ENCODE measurements at regions not wholly inside any gene's neighbourhood (a gene's known extent, or its start where the extent isn't known, plus 50 kb on each side); places are given as distances from the start of the nearest gene placed in this dataset.

GRCh38 chr1:188089015-188089414 lies 1260.3 kb downstream of the PLA2G4A start:
- Histone ChIP-seq H3K79me2 (ENCODE audit: insufficient read depth, low read length) (no peaks in the 10 kb centered on the region), H3K9me2 (ENCODE audit: low read depth, low read length) (no peaks in the 10 kb centered on the region), H3K36me3 (ENCODE audit: insufficient read depth, low read length) (no peaks in the 10 kb centered on the region), H3K27me3 (ENCODE audit: insufficient read depth, low read length) (no peaks in the 10 kb centered on the region), H2AFZ (ENCODE audit: low read length) (no peak overlapping the region), H3K4me3 (ENCODE audit: low read depth, low read length, poor library complexity, severe bottlenecking) (no peak overlapping the region), H4K20me1 (ENCODE audit: insufficient read depth, low read length) (no peaks in the 10 kb centered on the region), H3K9me3 (ENCODE audit: low read length) (no peaks in the 10 kb centered on the region), H3F3A (ENCODE audit: insufficient read depth, low read length) (no peaks in the 10 kb centered on the region), H3K4me2 (ENCODE audit: low read length) (no peak overlapping the region), H3K9ac (ENCODE audit: low read length) (no peak overlapping the region), H3K27ac (ENCODE audit: low read depth, low read length, poor library complexity, severe bottlenecking) (no peak overlapping the region), H3K4me1 (ENCODE audit: insufficient read depth, low read length, severe bottlenecking) (no peaks in the 10 kb centered on the region)
- TF ChIP-seq, protein P1, sequence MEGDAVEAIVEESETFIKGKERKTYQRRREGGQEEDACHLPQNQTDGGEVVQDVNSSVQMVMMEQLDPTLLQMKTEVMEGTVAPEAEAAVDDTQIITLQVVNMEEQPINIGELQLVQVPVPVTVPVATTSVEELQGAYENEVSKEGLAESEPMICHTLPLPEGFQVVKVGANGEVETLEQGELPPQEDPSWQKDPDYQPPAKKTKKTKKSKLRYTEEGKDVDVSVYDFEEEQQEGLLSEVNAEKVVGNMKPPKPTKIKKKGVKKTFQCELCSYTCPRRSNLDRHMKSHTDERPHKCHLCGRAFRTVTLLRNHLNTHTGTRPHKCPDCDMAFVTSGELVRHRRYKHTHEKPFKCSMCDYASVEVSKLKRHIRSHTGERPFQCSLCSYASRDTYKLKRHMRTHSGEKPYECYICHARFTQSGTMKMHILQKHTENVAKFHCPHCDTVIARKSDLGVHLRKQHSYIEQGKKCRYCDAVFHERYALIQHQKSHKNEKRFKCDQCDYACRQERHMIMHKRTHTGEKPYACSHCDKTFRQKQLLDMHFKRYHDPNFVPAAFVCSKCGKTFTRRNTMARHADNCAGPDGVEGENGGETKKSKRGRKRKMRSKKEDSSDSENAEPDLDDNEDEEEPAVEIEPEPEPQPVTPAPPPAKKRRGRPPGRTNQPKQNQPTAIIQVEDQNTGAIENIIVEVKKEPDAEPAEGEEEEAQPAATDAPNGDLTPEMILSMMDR (IDR thresholded peaks at IDR 0.05; ENCODE audit: low read length), result no peak
- TF ChIP-seq EZH2 (IDR thresholded peaks at IDR 0.05; ENCODE audit: borderline replicate concordance, low read length), result no peak

DNA sequence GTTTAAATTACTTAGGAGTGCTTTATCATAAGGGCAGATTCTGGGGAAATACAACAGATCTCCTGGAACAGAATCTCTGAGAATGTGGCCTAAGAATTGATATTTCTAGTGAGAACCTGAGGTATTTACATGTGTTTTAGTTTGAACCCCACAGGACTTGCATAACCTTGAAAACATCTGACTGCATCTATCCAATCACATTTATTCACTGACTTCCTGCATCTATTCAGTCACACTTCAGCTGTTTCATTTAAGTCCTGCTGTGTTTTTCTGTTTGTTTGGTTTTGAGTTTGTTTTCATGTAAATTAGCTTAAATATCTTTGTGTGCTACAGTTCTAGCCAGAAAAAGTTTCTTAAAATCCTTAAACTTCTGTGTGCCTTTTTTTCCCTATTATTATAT lies 1260.7 kb downstream of the PLA2G4A start:
- no peak overlapping the region for H3K9ac ChIP-seq (ENCODE audit: low read length)
- no peaks in the 10 kb centered on the region for H3K27me3 ChIP-seq (ENCODE audit: insufficient read depth, low read length)
- H2AFZ ChIP-seq (ENCODE audit: low read length), result no peak overlapping the region
- no peak for TF ChIP-seq EZH2 (IDR thresholded peaks at IDR 0.05; ENCODE audit: borderline replicate concordance, low read length)
- TF ChIP-seq, protein P1 (IDR thresholded peaks at IDR 0.05; ENCODE audit: low read length), result no peak
- no peaks in the 10 kb centered on the region for H3K36me3 ChIP-seq (ENCODE audit: insufficient read depth, low read length)
- no peak overlapping the region for H3K4me3 ChIP-seq (ENCODE audit: low read depth, low read length, poor library complexity, severe bottlenecking)
- no peaks in the 10 kb centered on the region for H3K79me2 ChIP-seq (ENCODE audit: insufficient read depth, low read length)
- H4K20me1 ChIP-seq (ENCODE audit: insufficient read depth, low read length), result no peaks in the 10 kb centered on the region
- no peaks in the 10 kb centered on the region for H3K9me3 ChIP-seq (ENCODE audit: low read length)
- H3K4me2 ChIP-seq (ENCODE audit: low read length), result no peak overlapping the region
- no peaks in the 10 kb centered on the region for H3F3A ChIP-seq (ENCODE audit: insufficient read depth, low read length)
- no peak overlapping the region for H3K27ac ChIP-seq (ENCODE audit: low read depth, low read length, poor library complexity, severe bottlenecking)
- H3K4me1 ChIP-seq (ENCODE audit: insufficient read depth, low read length, severe bottlenecking), result no peaks in the 10 kb centered on the region
- no peaks in the 10 kb centered on the region for H3K9me2 ChIP-seq (ENCODE audit: low read depth, low read length)

- Histone ChIP-seq H3K4me1 (ENCODE audit: insufficient read depth, low read length, severe bottlenecking) (no peaks in the 10 kb centered on the region), H2AFZ (ENCODE audit: low read length) (no peak overlapping the region), H3K79me2 (ENCODE audit: insufficient read depth, low read length) (no peaks in the 10 kb centered on the region), H3F3A (ENCODE audit: insufficient read depth, low read length) (no peaks in the 10 kb centered on the region), H3K27me3 (ENCODE audit: insufficient read depth, low read length) (no peaks in the 10 kb centered on the region), H3K27ac (ENCODE audit: low read depth, low read length, poor library complexity, severe bottlenecking) (no peak overlapping the region), H3K4me3 (ENCODE audit: low read depth, low read length, poor library complexity, severe bottlenecking) (no peak overlapping the region), H3K9ac (ENCODE audit: low read length) (no peak overlapping the region), H3K9me3 (ENCODE audit: low read length) (no peaks in the 10 kb centered on the region), H3K36me3 (ENCODE audit: insufficient read depth, low read length) (no peaks in the 10 kb centered on the region), H3K9me2 (ENCODE audit: low read depth, low read length) (no peaks in the 10 kb centered on the region), H4K20me1 (ENCODE audit: insufficient read depth, low read length) (no peaks in the 10 kb centered on the region), H3K4me2 (ENCODE audit: low read length) (no peak overlapping the region)
- TF ChIP-seq, protein P1 (IDR thresholded peaks at IDR 0.05; ENCODE audit: low read length), result no peak
- no peak for TF ChIP-seq EZH2 (IDR thresholded peaks at IDR 0.05; ENCODE audit: borderline replicate concordance, low read length)
Observed at GRCh38 chr1:188096521-188096920, 1267.8 kb downstream of the PLA2G4A start.
